ENCODE measurements at regions not wholly inside any gene's neighbourhood (a gene's known extent, or its start where the extent isn't known, plus 50 kb on each side); places are given as distances from the start of the nearest gene placed in this dataset.

GRCh38 chr10:105967256-105967655 is 1197.2 kb downstream of the SORCS1 start:
- no peak for DNase-seq (ENCODE audit: low read depth, low spot score)
- H3K9ac ChIP-seq (ENCODE audit: insufficient read length, low read depth): no peak overlapping the region
- no peaks in the 10 kb centered on the region for H3K4me1 ChIP-seq (ENCODE audit: insufficient read depth, insufficient read length)
- H3K9me3 ChIP-seq (ENCODE audit: insufficient read depth, low read length): no peaks in the 10 kb centered on the region
- H3K27me3 ChIP-seq (ENCODE audit: insufficient read depth, insufficient read length): no peaks in the 10 kb centered on the region
- no peak overlapping the region for H3K4me3 ChIP-seq (ENCODE audit: insufficient read length, low read depth)
- TF ChIP-seq SUZ12 (IDR thresholded peaks at IDR 0.05; ENCODE audit: extremely low read depth, insufficient read depth, insufficient read length) (no peak), ZNF274 (IDR thresholded peaks at IDR 0.05; ENCODE audit: low read depth, low read length) (no peak), YY1 (IDR thresholded peaks at IDR 0.05; ENCODE audit: insufficient read depth, insufficient read length) (no peak)
- H3K36me3 ChIP-seq (ENCODE audit: insufficient read depth, insufficient read length, low read length): no peaks in the 10 kb centered on the region

DNA sequence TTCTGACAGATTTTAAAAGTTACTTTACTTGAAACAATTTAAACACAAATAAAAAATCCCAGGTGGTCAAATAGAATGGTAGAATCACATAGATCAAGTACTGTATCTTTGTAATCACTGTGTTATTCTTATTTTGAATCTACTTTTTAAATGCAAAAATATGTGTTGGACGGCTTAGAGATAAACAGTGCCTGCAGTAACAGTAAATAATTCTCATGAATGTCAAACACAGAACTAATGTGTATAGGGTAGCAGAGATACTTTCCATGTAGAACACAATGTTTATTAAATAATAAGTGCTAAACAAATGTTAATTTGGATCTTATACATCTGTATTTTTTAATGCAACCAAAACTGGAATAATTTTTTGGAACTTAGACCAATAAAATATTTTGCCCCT is 1199.4 kb downstream of the SORCS1 start:
- no peak overlapping the region for H3K4me3 ChIP-seq (ENCODE audit: insufficient read length, low read depth)
- no peaks in the 10 kb centered on the region for H3K36me3 ChIP-seq (ENCODE audit: insufficient read depth, insufficient read length, low read length)
- no peaks in the 10 kb centered on the region for H3K4me1 ChIP-seq (ENCODE audit: insufficient read depth, insufficient read length)
- no peaks in the 10 kb centered on the region for H3K9me3 ChIP-seq (ENCODE audit: insufficient read depth, low read length)
- TF ChIP-seq YY1 (IDR thresholded peaks at IDR 0.05; ENCODE audit: insufficient read depth, insufficient read length) (no peak), SUZ12 (IDR thresholded peaks at IDR 0.05; ENCODE audit: extremely low read depth, insufficient read depth, insufficient read length) (no peak), ZNF274 (IDR thresholded peaks at IDR 0.05; ENCODE audit: low read depth, low read length) (no peak)
- DNase-seq (ENCODE audit: low read depth, low spot score): no peak
- no peaks in the 10 kb centered on the region for H3K27me3 ChIP-seq (ENCODE audit: insufficient read depth, insufficient read length)
- H3K9ac ChIP-seq (ENCODE audit: insufficient read length, low read depth): no peak overlapping the region

GRCh38 chr10:105964009-105964408 is 1200.5 kb downstream of the SORCS1 start:
- DNase-seq (ENCODE audit: low read depth, low spot score): no peak
- Histone ChIP-seq H3K9ac (ENCODE audit: insufficient read length, low read depth) (no peak overlapping the region), H3K36me3 (ENCODE audit: insufficient read depth, insufficient read length, low read length) (no peaks in the 10 kb centered on the region), H3K27me3 (ENCODE audit: insufficient read depth, insufficient read length) (no peaks in the 10 kb centered on the region), H3K4me1 (ENCODE audit: insufficient read depth, insufficient read length) (no peaks in the 10 kb centered on the region), H3K9me3 (ENCODE audit: insufficient read depth, low read length) (no peaks in the 10 kb centered on the region), H3K4me3 (ENCODE audit: insufficient read length, low read depth) (no peak overlapping the region)
- TF ChIP-seq ZNF274 (IDR thresholded peaks at IDR 0.05; ENCODE audit: low read depth, low read length) (no peak), YY1 (IDR thresholded peaks at IDR 0.05; ENCODE audit: insufficient read depth, insufficient read length) (no peak), SUZ12 (IDR thresholded peaks at IDR 0.05; ENCODE audit: extremely low read depth, insufficient read depth, insufficient read length) (no peak)

DNA sequence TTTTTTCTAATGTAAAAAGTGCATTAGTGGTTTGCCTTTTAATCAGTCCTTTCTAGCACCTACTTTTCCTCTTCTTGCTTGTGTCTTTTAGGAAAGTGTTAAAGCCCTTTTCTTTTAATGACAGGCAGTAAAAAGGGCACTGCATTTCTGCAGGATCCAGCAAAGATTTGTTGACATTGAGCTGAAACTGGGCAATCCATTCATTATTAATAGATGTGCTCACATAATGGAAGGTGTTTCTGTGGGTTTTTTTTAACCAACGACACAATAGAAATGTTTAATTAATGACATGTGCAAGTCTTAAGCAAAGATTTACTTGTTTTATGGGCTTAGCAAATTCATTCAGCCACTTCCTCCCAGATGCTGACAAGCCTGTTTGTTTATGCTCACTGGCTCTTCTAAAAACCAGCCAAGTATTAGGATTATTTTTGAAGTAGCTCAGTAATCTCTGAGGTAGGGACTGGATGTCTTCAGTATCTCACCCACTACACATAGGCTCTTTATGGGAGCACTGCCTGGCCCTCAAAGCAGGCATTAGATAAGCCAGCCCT is 1201.1 kb downstream of the SORCS1 start:
- H3K36me3 ChIP-seq (ENCODE audit: insufficient read depth, insufficient read length, low read length): no peaks in the 10 kb centered on the region
- TF ChIP-seq SUZ12 (IDR thresholded peaks at IDR 0.05; ENCODE audit: extremely low read depth, insufficient read depth, insufficient read length) (no peak), ZNF274 (IDR thresholded peaks at IDR 0.05; ENCODE audit: low read depth, low read length) (no peak), YY1 (IDR thresholded peaks at IDR 0.05; ENCODE audit: insufficient read depth, insufficient read length) (no peak)
- H3K4me3 ChIP-seq (ENCODE audit: insufficient read length, low read depth): no peak overlapping the region
- H3K9ac ChIP-seq (ENCODE audit: insufficient read length, low read depth): no peak overlapping the region
- H3K27me3 ChIP-seq (ENCODE audit: insufficient read depth, insufficient read length): no peaks in the 10 kb centered on the region
- no peaks in the 10 kb centered on the region for H3K9me3 ChIP-seq (ENCODE audit: insufficient read depth, low read length)
- H3K4me1 ChIP-seq (ENCODE audit: insufficient read depth, insufficient read length): no peaks in the 10 kb centered on the region
- no peak for DNase-seq (ENCODE audit: low read depth, low spot score)

- Histone ChIP-seq H3K9me3 (ENCODE audit: insufficient read depth, low read length) (no peaks in the 10 kb centered on the region), H3K9ac (ENCODE audit: insufficient read length, low read depth) (no peak overlapping the region), H3K36me3 (ENCODE audit: insufficient read depth, insufficient read length, low read length) (no peaks in the 10 kb centered on the region), H3K4me3 (ENCODE audit: insufficient read length, low read depth) (no peak overlapping the region), H3K27me3 (ENCODE audit: insufficient read depth, insufficient read length) (no peaks in the 10 kb centered on the region), H3K4me1 (ENCODE audit: insufficient read depth, insufficient read length) (no peaks in the 10 kb centered on the region)
- TF ChIP-seq ZNF274 (IDR thresholded peaks at IDR 0.05; ENCODE audit: low read depth, low read length): no peak
- TF ChIP-seq SUZ12 (IDR thresholded peaks at IDR 0.05; ENCODE audit: extremely low read depth, insufficient read depth, insufficient read length): no peak
- TF ChIP-seq YY1 (IDR thresholded peaks at IDR 0.05; ENCODE audit: insufficient read depth, insufficient read length): no peak
- no peak for DNase-seq (ENCODE audit: low read depth, low spot score)
These were observed 1208.0 kb downstream of the SORCS1 start for GRCh38 chr10:105956550-105956949.

GRCh38 chr10:105953861-105954260 is 1210.6 kb downstream of the SORCS1 start:
- no peak for DNase-seq (ENCODE audit: low read depth, low spot score)
- Histone ChIP-seq H3K36me3 (ENCODE audit: insufficient read depth, insufficient read length, low read length) (no peaks in the 10 kb centered on the region), H3K4me3 (ENCODE audit: insufficient read length, low read depth) (no peak overlapping the region), H3K27me3 (ENCODE audit: insufficient read depth, insufficient read length) (no peaks in the 10 kb centered on the region), H3K9ac (ENCODE audit: insufficient read length, low read depth) (no peak overlapping the region), H3K4me1 (ENCODE audit: insufficient read depth, insufficient read length) (no peaks in the 10 kb centered on the region), H3K9me3 (ENCODE audit: insufficient read depth, low read length) (no peaks in the 10 kb centered on the region)
- TF ChIP-seq YY1 (IDR thresholded peaks at IDR 0.05; ENCODE audit: insufficient read depth, insufficient read length): no peak
- no peak for TF ChIP-seq ZNF274 (IDR thresholded peaks at IDR 0.05; ENCODE audit: low read depth, low read length)
- no peak for TF ChIP-seq SUZ12 (IDR thresholded peaks at IDR 0.05; ENCODE audit: extremely low read depth, insufficient read depth, insufficient read length)

DNA sequence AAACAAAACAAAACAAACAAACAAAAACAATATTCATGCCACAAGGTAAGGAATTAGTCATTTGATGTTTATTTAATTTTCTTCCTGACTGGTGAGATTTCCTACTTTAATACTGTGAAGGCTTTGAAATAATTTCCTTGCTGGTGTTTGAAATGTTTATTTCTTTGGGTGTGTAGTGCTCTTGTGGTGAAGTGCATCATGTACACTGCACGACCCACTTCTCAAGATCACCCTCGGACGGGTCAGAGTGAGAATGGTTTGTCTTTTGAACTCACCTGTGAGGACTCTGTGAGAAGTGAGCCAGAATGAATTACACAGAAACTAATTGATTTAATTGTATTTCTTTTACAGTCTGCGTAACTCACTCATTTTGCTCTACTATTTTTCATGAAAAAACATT is 1211.5 kb downstream of the SORCS1 start:
- Histone ChIP-seq H3K4me1 (ENCODE audit: insufficient read depth, insufficient read length) (no peaks in the 10 kb centered on the region), H3K9ac (ENCODE audit: insufficient read length, low read depth) (no peak overlapping the region), H3K4me3 (ENCODE audit: insufficient read length, low read depth) (no peak overlapping the region), H3K36me3 (ENCODE audit: insufficient read depth, insufficient read length, low read length) (no peaks in the 10 kb centered on the region), H3K27me3 (ENCODE audit: insufficient read depth, insufficient read length) (no peaks in the 10 kb centered on the region), H3K9me3 (ENCODE audit: insufficient read depth, low read length) (no peaks in the 10 kb centered on the region)
- TF ChIP-seq YY1 (IDR thresholded peaks at IDR 0.05; ENCODE audit: insufficient read depth, insufficient read length) (no peak), SUZ12 (IDR thresholded peaks at IDR 0.05; ENCODE audit: extremely low read depth, insufficient read depth, insufficient read length) (no peak), ZNF274 (IDR thresholded peaks at IDR 0.05; ENCODE audit: low read depth, low read length) (no peak)
- DNase-seq (ENCODE audit: low read depth, low spot score): no peak

Measured in NT2/D1 (cell line).